ENCODE measurements at regions not wholly inside any gene's neighbourhood (a gene's known extent, or its start where the extent isn't known, plus 50 kb on each side); places are given as distances from the start of the nearest gene placed in this dataset.

- DNase-seq = no peak
- Histone ChIP-seq H3K36me3 (no peaks in the 10 kb centered on the region), H3K4me3 (no peak overlapping the region), H3K4me1 (no peaks in the 10 kb centered on the region), H3K27me3 (no peaks in the 10 kb centered on the region), H3K9me3 (no peaks in the 10 kb centered on the region), H3K27ac (no peak overlapping the region)
- intact Hi-C loops (cut with DNase I; ENCODE audit: low total_unique reads) (no loop called here), in situ Hi-C loops (cut with MboI; ENCODE audit: low pct_ligation_motif_present in 1 of 4, low pct_unique_long_range_greater_than_20kb in 1 of 4, low sequenced_read_pairs in 3 of 4) (no loop called here)
- WGBS, 2 donors (ENCODE audit: low coverage in 1 of 2) = 81 to 92% methylated on average over 11 to 22 of the region's 22 CpGs
- TF ChIP-seq CTCF (IDR thresholded peaks at IDR 0.05) (no peak), POLR2AphosphoS5 (IDR thresholded peaks at IDR 0.05) (no peak)
Measured at GRCh38 chr6:164099269-164099865, 684.8 kb downstream of the QKI start.

GRCh38 chr6:164098857-164099267 is 684.3 kb downstream of the QKI start:
- Histone ChIP-seq H3K4me1 (no peaks in the 10 kb centered on the region), H3K27me3 (no peaks in the 10 kb centered on the region), H3K9me3 (no peaks in the 10 kb centered on the region), H3K36me3 (no peaks in the 10 kb centered on the region), H3K27ac (no peak overlapping the region), H3K4me3 (no peak overlapping the region)
- intact Hi-C loops (cut with DNase I; ENCODE audit: low total_unique reads) = no loop called here
- 33 to 43% methylated on average over 3 to 9 of the region's 9 CpGs for WGBS, 2 donors (ENCODE audit: low coverage in 1 of 2)
- TF ChIP-seq POLR2A (IDR thresholded peaks at IDR 0.05) (no peak), EP300 (IDR thresholded peaks at IDR 0.05; ENCODE audit: low read depth) (no peak), CTCF (IDR thresholded peaks at IDR 0.05) (no peak), POLR2AphosphoS5 (IDR thresholded peaks at IDR 0.05) (no peak)
- DNase-seq = no peak
- in situ Hi-C loops (cut with MboI; ENCODE audit: low pct_ligation_motif_present in 1 of 4, low pct_unique_long_range_greater_than_20kb in 1 of 4, low sequenced_read_pairs in 3 of 4) = no loop called here

- Histone ChIP-seq H3K9me3 (no peaks in the 10 kb centered on the region), H3K4me3 (no peak overlapping the region), H3K4me1 (no peaks in the 10 kb centered on the region), H3K27ac (no peak overlapping the region), H3K36me3 (no peaks in the 10 kb centered on the region), H3K27me3 (no peaks in the 10 kb centered on the region)
- intact Hi-C loops (cut with DNase I; ENCODE audit: low total_unique reads) = no loop called here
- TF ChIP-seq CTCF (IDR thresholded peaks at IDR 0.05) = no peak
- no peak for TF ChIP-seq POLR2AphosphoS5 (IDR thresholded peaks at IDR 0.05)
- TF ChIP-seq POLR2A (IDR thresholded peaks at IDR 0.05) = no peak
- no peak for TF ChIP-seq EP300 (IDR thresholded peaks at IDR 0.05; ENCODE audit: low read depth)
- 44 to 59% methylated on average over 5 to 11 of the region's 11 CpGs for WGBS, 2 donors (ENCODE audit: low coverage in 1 of 2)
- DNase-seq = no peak
- in situ Hi-C loops (cut with MboI; ENCODE audit: low pct_ligation_motif_present in 1 of 4, low pct_unique_long_range_greater_than_20kb in 1 of 4, low sequenced_read_pairs in 3 of 4) = no loop called here
Measured at GRCh38 chr6:164097551-164098398, 683.3 kb downstream of the QKI start.

- H3K27me3 ChIP-seq = no peaks in the 10 kb centered on the region
- 84% methylated on average over 4 of the region's 4 CpGs; no CpG with 5 or more reads in 1 of the 2 donors for whole genome bisulfite sequencing, 2 donors (ENCODE audit: low coverage in 1 of 2)
- no peak for DNase-seq
- no peaks in the 10 kb centered on the region for H3K36me3 ChIP-seq
- TF ChIP-seq POLR2A (IDR thresholded peaks at IDR 0.05) (no peak), EP300 (IDR thresholded peaks at IDR 0.05; ENCODE audit: low read depth) (no peak), POLR2AphosphoS5 (IDR thresholded peaks at IDR 0.05) (no peak), CTCF (IDR thresholded peaks at IDR 0.05) (no peak)
- no peak overlapping the region for H3K4me3 ChIP-seq
- intact Hi-C loops (cut with DNase I; ENCODE audit: low total_unique reads) = no loop called here
- no peak overlapping the region for H3K27ac ChIP-seq
- no peaks in the 10 kb centered on the region for H3K4me1 ChIP-seq
- no peaks in the 10 kb centered on the region for H3K9me3 ChIP-seq
- in situ Hi-C loops (cut with MboI; ENCODE audit: low pct_ligation_motif_present in 1 of 4, low pct_unique_long_range_greater_than_20kb in 1 of 4, low sequenced_read_pairs in 3 of 4) = no loop called here
Measured at GRCh38 chr6:164097056-164097455, 682.5 kb downstream of the QKI start.
